ENCODE measurements at regions not wholly inside any gene's neighbourhood (a gene's known extent, or its start where the extent isn't known, plus 50 kb on each side); places are given as distances from the start of the nearest gene placed in this dataset.

DNA sequence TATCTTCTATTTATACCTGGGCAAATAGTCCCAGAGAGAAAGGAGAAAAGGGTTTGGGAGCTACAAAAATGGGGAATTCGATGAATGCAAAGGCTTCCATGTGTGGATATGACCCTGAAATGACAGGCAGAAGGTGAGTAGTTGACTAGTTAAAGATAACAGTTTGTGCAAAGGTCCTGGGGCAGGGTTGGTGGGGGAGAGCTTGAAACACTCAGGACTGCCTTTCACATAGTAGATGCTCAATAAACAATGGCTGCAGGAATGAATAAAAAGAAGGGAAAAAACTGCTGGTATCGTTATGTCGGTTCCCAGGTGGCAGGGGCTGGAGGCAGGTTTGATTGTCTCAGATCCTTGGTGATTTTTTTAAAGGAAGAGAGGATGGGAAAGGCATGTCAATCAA, 445.5 kb downstream of the HAPSTR1 start:
- no peak for DNase-seq

GRCh38 chr16:9539346-9539745, 447.9 kb downstream of the HAPSTR1 start:
- no peak for DNase-seq

- no peak for DNase-seq
These were observed 450.3 kb downstream of the HAPSTR1 start for GRCh38 chr16:9541723-9542122.

DNA sequence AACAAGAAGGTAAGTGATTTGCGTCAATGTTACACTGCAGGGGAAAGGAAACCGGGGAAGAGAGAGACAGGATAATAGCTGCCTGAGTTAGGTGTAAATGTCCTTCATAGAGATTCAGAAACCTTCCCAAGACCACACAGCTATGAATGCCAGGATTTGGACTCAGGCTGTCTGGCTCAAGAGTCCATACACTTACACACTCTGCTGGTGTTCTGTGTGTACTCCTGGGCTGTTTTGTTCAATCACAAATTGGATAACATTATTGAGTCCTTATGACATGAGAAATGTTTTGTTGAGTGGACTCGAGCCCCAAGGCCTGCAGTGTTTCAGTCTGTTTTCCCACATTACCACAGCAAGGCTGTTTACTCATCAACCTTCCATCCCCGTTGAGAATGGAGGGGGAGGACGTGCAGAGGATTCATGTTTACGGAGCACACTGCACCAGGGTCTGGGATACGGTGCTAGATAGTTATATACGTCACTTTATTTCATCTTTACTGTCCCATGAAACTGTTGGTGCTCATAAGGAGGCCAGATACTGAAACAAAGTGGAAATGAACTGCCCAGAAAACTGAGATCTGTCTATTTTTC, 450.8 kb downstream of the HAPSTR1 start:
- no peak for DNase-seq

DNA sequence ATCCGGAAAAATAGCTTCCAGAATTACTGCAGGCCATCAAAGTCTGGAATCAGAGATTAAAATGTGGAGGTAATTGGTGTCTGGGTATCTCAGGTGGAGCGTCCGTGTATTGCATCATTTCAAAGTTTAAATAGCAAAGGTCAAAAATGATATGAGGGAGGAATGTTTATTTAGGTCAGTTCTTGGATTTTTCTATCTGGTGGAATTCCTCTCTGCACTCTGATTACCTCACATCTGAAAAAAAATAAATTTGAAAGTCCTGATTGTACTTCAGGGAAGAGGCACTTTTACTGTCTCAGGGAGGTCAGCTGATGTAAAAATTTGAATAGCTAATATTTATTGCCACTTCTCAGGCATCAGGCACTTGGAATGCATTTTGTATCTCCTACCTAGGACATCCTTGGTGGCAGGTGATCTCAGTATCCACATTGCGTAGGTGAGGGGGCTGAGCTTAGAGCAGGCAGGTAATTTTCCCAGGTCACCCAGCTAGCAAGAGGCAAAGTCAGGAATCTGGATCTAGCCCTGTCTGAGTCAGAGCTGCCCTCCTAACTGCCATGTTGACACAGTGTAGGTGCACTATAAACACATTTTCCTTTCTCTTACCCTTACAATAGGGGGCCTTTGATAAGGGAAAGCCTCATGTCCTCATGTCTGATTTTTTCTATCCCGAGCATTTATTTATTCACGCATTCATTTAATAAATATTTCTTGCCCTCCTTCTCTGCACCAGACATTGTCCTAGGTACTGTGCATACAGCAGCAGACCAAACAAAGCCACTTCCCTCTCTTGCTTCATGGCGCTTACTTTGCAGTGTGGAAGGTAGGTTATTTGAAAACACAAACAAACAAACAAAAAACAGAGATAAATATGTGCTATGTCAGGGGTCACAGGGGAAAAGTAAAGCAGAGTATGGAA, 454.3 kb downstream of the HAPSTR1 start:
- DNase-seq, result no peak

DNA sequence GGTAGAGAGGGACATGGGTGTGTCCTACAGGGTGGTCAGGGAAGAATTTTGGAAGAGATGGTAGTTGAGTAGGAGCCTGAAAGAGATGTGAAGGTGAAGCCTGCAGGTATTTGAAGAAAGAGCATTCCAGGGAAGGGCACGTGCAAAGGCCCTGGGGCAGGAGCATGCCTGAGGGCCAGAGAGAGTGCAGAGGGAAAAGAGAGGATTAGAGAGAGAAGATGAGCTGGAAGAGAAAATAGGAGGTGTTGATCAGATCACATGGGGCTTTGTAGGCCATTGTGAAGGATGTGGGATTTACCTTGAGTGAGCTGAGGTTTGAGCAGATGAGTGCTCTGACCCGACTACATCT, 455.0 kb downstream of the HAPSTR1 start:
- DNase-seq, result no peak

GRCh38 chr16:9549487-9549886, 458.0 kb downstream of the HAPSTR1 start:
- DNase-seq, result no peak

DNA sequence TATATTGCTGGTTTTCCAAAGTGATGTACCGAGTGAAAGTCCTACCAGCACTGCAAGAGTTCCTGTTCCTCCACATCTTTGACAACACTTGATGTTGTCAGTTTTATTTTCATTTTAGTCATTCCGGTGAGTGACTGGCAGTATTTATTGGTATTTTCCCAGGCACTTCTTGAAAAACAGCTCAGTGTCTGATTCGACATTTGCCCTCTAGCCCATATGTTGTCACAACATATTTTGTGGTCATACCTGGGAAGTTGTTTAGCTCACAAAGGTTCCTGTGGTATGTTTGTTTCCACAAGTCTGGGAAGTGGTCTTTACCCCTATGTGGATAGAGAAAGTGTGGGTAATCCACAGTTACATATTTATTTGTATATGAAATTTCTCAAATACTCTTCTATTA, 463.6 kb downstream of the HAPSTR1 start:
- DNase-seq, result no peak

DNA sequence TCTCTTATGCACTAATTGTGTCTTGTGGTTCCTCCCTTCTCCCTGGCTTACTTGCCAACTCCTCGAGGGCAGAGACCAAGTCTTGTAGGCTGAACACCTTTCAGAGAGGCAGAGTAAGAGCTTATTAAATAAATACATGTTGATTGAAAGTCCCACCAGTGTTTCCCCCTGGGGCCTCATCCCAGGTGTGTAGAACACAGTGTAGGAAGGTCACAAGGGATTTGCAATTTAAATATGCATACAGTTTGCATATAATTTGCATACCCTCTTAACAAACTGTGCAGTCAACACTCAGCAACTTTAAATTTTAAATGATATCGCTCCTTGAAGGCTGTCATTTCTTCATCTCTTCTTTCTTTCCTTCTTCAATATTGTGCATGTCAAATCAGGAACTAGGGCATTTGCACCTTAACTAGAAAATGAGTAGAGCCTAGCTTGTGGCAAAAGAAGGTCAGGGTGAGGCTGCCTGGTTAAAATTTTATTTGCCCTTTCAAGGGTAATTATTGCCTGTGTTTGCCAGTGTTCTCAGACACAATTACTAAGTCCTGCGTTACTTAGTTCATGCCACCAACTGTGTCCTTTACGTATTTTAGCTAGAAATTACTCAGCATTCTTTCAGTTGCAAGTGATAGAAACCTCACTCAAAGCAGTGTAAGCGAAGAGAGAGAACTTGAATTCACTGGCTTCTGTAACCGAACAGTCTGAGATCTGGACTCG, 465.7 kb downstream of the HAPSTR1 start:
- DNase-seq, result no peak

- no peak for DNase-seq
These were observed 466.3 kb downstream of the HAPSTR1 start for GRCh38 chr16:9557713-9558112.

DNA sequence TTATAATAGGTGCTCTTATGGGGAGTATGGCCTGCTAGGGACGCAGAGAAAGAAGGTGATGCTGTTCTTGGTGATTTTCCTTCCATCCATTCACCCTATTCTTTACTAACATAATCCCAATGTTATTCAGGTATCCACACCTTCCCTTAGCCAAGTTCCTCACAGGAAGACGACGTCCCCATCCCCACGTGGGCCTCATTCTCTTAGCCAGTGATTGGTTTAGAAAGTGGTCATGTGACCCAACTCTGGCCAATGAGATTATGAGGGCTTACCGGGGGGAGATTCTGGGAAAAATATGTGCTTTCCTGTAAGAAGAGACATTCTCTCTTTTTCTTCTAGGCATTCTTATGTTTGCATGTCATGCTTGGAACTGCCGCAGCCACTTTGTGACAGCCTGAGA, 474.7 kb downstream of the HAPSTR1 start:
- no peak for DNase-seq

DNA sequence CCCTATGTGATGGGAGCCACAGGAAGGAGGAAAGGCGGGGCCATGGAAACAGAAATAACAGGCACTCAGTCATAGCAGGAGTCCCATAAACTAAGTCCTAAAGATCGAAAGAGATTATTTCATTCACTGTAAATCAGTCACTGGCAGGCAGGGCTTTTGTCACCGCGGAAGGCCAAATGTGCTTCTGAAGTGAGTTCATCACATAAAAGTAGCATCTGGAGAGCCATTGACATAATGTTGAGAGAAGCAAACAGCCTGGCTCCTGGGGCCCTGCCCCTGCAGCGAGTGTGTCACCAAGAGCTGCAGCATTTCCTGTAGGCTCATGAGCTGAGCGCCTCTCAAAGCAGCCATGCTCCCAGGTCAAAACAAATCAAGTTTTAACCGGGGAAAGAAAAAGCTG, 476.2 kb downstream of the HAPSTR1 start:
- no peak for DNase-seq

- no peak for DNase-seq
These were observed 476.8 kb downstream of the HAPSTR1 start for GRCh38 chr16:9568261-9568660.

DNA sequence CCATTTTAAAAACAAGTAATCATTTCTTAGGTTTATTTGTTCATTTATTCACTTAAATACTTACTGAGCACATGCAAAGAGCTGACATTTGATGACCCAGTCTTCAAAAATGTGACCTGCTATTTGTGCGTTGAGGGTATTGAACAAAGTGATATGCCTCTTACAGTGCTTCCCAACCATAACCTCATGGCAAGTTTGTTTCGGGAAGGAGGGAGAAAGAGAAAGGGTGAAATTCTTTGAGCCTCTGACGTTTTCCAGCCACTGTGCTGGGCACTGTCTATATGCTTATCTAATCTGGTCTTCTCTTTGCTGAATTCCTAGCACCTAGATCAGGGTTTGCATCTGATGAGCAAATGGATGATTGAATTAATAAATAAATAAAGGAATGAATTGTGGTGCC, 479.1 kb downstream of the HAPSTR1 start:
- DNase-seq, result no peak

- DNase-seq, result no peak
These were observed 487.0 kb downstream of the HAPSTR1 start for GRCh38 chr16:9578459-9578858.

- no peak for DNase-seq
These were observed 488.6 kb downstream of the HAPSTR1 start for GRCh38 chr16:9580025-9580424.

- DNase-seq, result no peak
These were observed 502.0 kb downstream of the HAPSTR1 start for GRCh38 chr16:9593440-9593839.

GRCh38 chr16:9594047-9594446, 502.6 kb downstream of the HAPSTR1 start:
- no peak for DNase-seq

- DNase-seq, result no peak
These were observed 503.5 kb downstream of the HAPSTR1 start for GRCh38 chr16:9594946-9595345.

- DNase-seq, result no peak
These were observed 503.9 kb downstream of the HAPSTR1 start for GRCh38 chr16:9595393-9595792.

DNA sequence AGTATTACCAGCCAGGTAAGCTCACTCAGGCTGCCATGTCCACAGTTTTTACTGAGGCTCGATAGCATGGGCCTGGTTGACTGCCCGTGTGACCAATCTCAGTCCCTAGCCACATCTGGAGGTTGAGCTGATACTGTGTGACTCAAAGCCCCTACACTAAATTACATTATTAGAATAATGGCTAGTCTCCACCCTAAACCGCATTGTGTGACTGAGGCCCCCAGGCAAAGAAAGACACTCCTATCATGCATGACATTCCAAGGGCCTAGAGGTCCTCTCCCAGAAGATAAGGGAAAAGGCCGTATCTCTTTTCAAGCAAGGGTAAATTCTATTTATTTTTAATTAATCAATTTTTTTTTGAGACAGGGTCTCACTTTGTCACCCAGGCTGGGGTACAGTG, 505.3 kb downstream of the HAPSTR1 start:
- no peak for DNase-seq

- no peak for DNase-seq
These were observed 506.7 kb downstream of the HAPSTR1 start for GRCh38 chr16:9597967-9598730.

DNA sequence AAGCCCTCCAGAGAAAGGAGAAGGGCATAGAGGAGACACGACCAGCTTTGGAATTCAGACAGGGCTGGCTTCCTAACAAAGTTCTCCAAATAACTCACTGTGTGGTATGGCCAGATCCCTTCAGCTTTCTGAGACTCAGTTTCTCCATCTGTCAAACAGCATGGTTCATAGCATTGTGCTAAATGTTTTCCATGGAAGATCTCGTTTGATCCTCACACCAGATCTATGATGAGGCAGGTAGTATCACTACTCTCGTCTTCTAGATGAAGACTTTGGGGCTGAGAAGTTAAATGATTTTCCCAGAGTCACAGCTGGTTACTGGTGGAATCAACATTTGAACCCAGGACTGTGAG, 507.3 kb downstream of the HAPSTR1 start:
- DNase-seq, result no peak
